ENCODE measurements at regions not wholly inside any gene's neighbourhood (a gene's known extent, or its start where the extent isn't known, plus 50 kb on each side); places are given as distances from the start of the nearest gene placed in this dataset.

DNA sequence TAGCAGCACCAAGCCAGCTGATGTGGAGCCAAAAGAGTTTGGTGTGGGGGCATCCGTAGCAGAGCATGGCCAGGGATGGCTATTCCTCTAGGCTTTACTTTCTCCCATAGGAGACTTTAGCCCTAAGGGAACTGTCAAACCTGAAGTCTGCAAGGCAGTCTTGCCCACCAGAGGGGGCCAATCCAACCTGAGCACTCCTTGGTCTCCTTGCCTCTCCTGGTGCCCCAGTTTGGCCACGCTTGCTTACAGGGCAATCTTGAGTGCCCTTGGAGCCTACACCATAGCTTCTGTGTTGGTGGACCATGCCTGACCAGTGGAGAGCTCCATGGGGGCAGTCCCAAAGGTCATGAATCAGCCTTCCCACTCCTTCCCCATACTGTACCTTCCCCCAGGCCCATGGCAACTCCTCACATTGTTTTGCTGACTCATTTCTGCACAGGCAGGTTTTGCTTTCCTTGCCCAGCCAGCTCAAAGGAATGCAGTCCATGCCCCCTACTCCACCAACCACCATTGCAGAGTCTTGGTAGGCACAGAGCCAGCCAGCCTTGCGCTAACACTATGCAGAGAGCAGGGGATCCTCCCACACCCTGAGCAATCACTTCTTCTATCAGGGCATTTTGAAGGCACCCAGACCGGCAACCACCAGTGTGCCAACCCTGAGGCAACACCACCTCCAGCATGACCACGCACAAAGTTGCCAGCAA is 1421.2 kb upstream of the RAG2 start:
- no peaks in the 10 kb centered on the region for H3K27me3 ChIP-seq (ENCODE audit: control insufficient read depth, insufficient read depth, low read length)
- H3K36me3 ChIP-seq (ENCODE audit: control insufficient read depth, insufficient read depth, low read length) = no peaks in the 10 kb centered on the region
- TF ChIP-seq, protein P1, sequence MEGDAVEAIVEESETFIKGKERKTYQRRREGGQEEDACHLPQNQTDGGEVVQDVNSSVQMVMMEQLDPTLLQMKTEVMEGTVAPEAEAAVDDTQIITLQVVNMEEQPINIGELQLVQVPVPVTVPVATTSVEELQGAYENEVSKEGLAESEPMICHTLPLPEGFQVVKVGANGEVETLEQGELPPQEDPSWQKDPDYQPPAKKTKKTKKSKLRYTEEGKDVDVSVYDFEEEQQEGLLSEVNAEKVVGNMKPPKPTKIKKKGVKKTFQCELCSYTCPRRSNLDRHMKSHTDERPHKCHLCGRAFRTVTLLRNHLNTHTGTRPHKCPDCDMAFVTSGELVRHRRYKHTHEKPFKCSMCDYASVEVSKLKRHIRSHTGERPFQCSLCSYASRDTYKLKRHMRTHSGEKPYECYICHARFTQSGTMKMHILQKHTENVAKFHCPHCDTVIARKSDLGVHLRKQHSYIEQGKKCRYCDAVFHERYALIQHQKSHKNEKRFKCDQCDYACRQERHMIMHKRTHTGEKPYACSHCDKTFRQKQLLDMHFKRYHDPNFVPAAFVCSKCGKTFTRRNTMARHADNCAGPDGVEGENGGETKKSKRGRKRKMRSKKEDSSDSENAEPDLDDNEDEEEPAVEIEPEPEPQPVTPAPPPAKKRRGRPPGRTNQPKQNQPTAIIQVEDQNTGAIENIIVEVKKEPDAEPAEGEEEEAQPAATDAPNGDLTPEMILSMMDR (IDR thresholded peaks at IDR 0.05; ENCODE audit: insufficient read depth, low read depth, low read length) = no peak
- ChIA-PET CTCF (no interaction called here), POLR2A (no interaction called here)
- no peak for DNase-seq (ENCODE audit: low read depth)
- H3K4me3 ChIP-seq (ENCODE audit: low read depth, low read length) = no peak overlapping the region

DNA sequence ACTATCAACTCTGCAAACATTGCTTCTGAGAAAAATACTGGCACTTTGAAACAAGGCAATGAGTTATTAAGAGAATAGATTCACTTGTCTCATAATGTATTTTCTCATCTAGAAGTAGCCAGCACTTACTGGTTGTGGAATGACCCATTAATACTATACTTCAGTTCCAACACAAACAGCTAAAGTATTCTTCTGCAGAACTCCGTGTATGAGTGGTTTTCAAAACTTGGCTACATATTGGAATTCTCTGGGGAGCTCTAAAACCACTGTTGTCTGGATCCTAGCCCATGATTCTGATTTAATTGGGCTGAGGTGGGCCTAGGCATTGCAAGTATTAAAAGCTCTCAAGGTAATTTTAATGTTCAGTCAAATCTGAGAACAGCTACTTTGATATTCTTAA is 1416.4 kb upstream of the RAG2 start:
- TF ChIP-seq, protein P1 (IDR thresholded peaks at IDR 0.05; ENCODE audit: insufficient read depth, low read depth, low read length) = no peak
- POLR2A ChIA-PET = no interaction called here
- no peak overlapping the region for H3K4me3 ChIP-seq (ENCODE audit: low read depth, low read length)
- H3K36me3 ChIP-seq (ENCODE audit: control insufficient read depth, insufficient read depth, low read length) = no peaks in the 10 kb centered on the region
- CTCF ChIA-PET = interaction anchor here (0.6 kb wide), 1 partner anchor 777 kb away, joined by 4 read pairs; no protein-coding TSS in a partner anchor
- no peaks in the 10 kb centered on the region for H3K27me3 ChIP-seq (ENCODE audit: control insufficient read depth, insufficient read depth, low read length)
- peak; percentile 35 for DNase-seq (ENCODE audit: low read depth)

DNA sequence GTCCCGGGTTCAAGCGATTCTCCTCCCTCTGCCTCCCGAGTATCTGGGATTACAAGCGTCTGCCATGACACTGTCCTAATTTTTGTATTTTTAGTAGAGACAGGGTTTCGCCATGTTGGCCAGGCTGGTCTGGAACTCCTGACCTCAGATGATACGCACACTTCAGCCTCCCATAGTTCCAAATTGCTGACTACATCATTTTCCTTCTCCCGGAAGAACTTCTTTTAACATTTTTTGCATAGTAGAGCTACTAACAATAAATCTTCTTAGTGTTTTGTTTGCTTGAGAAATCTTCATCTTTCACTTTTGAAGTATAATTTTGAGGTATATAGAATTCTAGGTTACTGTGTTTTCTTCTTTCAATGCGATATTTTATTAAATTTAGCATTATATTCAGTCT is 1415.1 kb upstream of the RAG2 start:
- Histone ChIP-seq H3K27me3 (ENCODE audit: control insufficient read depth, insufficient read depth, low read length) (no peaks in the 10 kb centered on the region), H3K36me3 (ENCODE audit: control insufficient read depth, insufficient read depth, low read length) (no peaks in the 10 kb centered on the region), H3K4me3 (ENCODE audit: low read depth, low read length) (no peak overlapping the region)
- CTCF ChIA-PET = interaction anchor here (0.6 kb wide), 2 partner anchors 8 to 750 kb away, joined by 3 read pairs; no protein-coding TSS in a partner anchor
- POLR2A ChIA-PET = no interaction called here
- DNase-seq (ENCODE audit: low read depth) = no peak
- TF ChIP-seq, protein P1 (IDR thresholded peaks at IDR 0.05; ENCODE audit: insufficient read depth, low read depth, low read length) = no peak

DNA sequence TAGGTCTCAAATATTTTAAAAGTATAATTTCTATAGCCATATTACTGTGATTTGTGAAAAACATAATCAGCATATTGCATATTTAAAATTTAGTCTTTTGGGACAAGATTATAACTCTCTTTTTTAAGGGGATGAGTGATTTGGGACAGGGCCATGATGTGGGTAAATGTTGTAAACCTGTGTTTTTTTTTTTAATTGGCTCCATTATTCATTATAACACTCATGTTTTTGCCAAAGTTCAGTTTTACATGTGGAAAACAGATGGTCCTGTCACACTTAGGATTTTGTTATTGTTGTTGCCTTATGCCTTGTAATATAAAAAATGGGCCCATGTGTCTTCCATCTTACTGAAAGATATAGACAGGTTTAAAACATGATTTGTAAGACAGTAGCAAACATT is 1413.5 kb upstream of the RAG2 start:
- no peak overlapping the region for H3K4me3 ChIP-seq (ENCODE audit: low read depth, low read length)
- H3K36me3 ChIP-seq (ENCODE audit: control insufficient read depth, insufficient read depth, low read length) = no peaks in the 10 kb centered on the region
- no peaks in the 10 kb centered on the region for H3K27me3 ChIP-seq (ENCODE audit: control insufficient read depth, insufficient read depth, low read length)
- TF ChIP-seq, protein P1 (IDR thresholded peaks at IDR 0.05; ENCODE audit: insufficient read depth, low read depth, low read length) = no peak
- POLR2A ChIA-PET = no interaction called here
- DNase-seq (ENCODE audit: low read depth) = no peak
- CTCF ChIA-PET = interaction anchor here (0.5 kb wide), 1 partner anchor 210 kb away, joined by 3 read pairs; no protein-coding TSS in a partner anchor

DNA sequence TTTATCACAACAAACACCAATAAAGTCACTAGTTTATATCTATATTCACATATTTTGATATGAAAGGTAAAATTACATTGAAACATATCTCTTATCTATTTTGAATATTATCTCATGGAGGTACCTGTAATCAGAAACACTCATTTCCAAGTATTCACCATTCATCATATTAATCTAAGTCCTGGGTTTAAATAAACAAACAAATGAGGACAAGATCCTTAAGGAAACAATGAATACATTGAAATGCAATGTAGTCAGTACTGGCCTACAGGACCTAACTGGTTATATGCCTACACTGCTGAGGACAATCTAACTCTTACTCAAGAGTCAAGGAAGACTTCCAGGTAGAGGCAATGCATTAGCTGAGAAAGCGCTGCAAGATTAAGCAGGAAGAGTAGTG is 1411.9 kb upstream of the RAG2 start:
- ChIA-PET CTCF (no interaction called here), POLR2A (no interaction called here)
- Histone ChIP-seq H3K27me3 (ENCODE audit: control insufficient read depth, insufficient read depth, low read length) (no peaks in the 10 kb centered on the region), H3K36me3 (ENCODE audit: control insufficient read depth, insufficient read depth, low read length) (no peaks in the 10 kb centered on the region), H3K4me3 (ENCODE audit: low read depth, low read length) (no peak overlapping the region)
- TF ChIP-seq, protein P1 (IDR thresholded peaks at IDR 0.05; ENCODE audit: insufficient read depth, low read depth, low read length) = no peak
- DNase-seq (ENCODE audit: low read depth) = no peak
